ENCODE measurements at regions not wholly inside any gene's neighbourhood (a gene's known extent, or its start where the extent isn't known, plus 50 kb on each side); places are given as distances from the start of the nearest gene placed in this dataset.
"Not testable (repeated sequence)": the region's sequence is repeated elsewhere in the genome, so short reads cannot be mapped to it uniquely, and the experiment has no call there.

- DNase-seq (ENCODE audit: low read depth, low spot score): no peak
These were observed 253.7 kb upstream of the DIAPH2 start for GRCh38 chrX:96430756-96431455.

GRCh38 chrX:96432647-96433046 is 252.0 kb upstream of the DIAPH2 start:
- DNase-seq (ENCODE audit: low read depth, low spot score): no peak

GRCh38 chrX:96433409-96434077 is 251.1 kb upstream of the DIAPH2 start:
- no peak for DNase-seq (ENCODE audit: low read depth, low spot score)

- no peak for DNase-seq (ENCODE audit: low read depth, low spot score)
These were observed 249.1 kb upstream of the DIAPH2 start for GRCh38 chrX:96435378-96436035.

- DNase-seq (ENCODE audit: low read depth, low spot score): no peak
These were observed 248.5 kb upstream of the DIAPH2 start for GRCh38 chrX:96436105-96436504.

GRCh38 chrX:96438803-96439202 is 245.8 kb upstream of the DIAPH2 start:
- no peak for DNase-seq (ENCODE audit: low read depth, low spot score)

- DNase-seq (ENCODE audit: low read depth, low spot score): no peak
These were observed 243.7 kb upstream of the DIAPH2 start for GRCh38 chrX:96440941-96441340.

- no peak for DNase-seq (ENCODE audit: low read depth, low spot score)
These were observed 239.0 kb upstream of the DIAPH2 start for GRCh38 chrX:96445531-96446065.

GRCh38 chrX:96446524-96446923 is 238.1 kb upstream of the DIAPH2 start:
- no peak for DNase-seq (ENCODE audit: low read depth, low spot score)

- no peak for DNase-seq (ENCODE audit: low read depth, low spot score)
These were observed 237.5 kb upstream of the DIAPH2 start for GRCh38 chrX:96447161-96447560.

GRCh38 chrX:96449191-96449590 is 235.5 kb upstream of the DIAPH2 start:
- DNase-seq (ENCODE audit: low read depth, low spot score): no peak

- DNase-seq (ENCODE audit: low read depth, low spot score): no peak
These were observed 234.7 kb upstream of the DIAPH2 start for GRCh38 chrX:96449896-96450295.

- no peak for DNase-seq (ENCODE audit: low read depth, low spot score)
These were observed 231.5 kb upstream of the DIAPH2 start for GRCh38 chrX:96453139-96453538.

GRCh38 chrX:96455078-96455477 is 229.6 kb upstream of the DIAPH2 start:
- DNase-seq (ENCODE audit: low read depth, low spot score): no peak

- DNase-seq (ENCODE audit: low read depth, low spot score): no peak
These were observed 219.6 kb upstream of the DIAPH2 start for GRCh38 chrX:96464880-96465558.

GRCh38 chrX:96474029-96474740 is 210.5 kb upstream of the DIAPH2 start:
- DNase-seq (ENCODE audit: low read depth, low spot score): no peak

GRCh38 chrX:96474741-96475125 is 209.9 kb upstream of the DIAPH2 start:
- DNase-seq (ENCODE audit: low read depth, low spot score): no peak

GRCh38 chrX:96480081-96480480 is 204.6 kb upstream of the DIAPH2 start:
- no peak for DNase-seq (ENCODE audit: low read depth, low spot score)

- DNase-seq (ENCODE audit: low read depth, low spot score): no peak
These were observed 202.8 kb upstream of the DIAPH2 start for GRCh38 chrX:96481831-96482230.

- DNase-seq (ENCODE audit: low read depth, low spot score): no peak
These were observed 200.9 kb upstream of the DIAPH2 start for GRCh38 chrX:96483647-96484160.

GRCh38 chrX:96486687-96487086 is 198.0 kb upstream of the DIAPH2 start:
- DNase-seq (ENCODE audit: low read depth, low spot score): not testable (repeated sequence)
